ENCODE measurements at regions not wholly inside any gene's neighbourhood (a gene's known extent, or its start where the extent isn't known, plus 50 kb on each side); places are given as distances from the start of the nearest gene placed in this dataset.

DNA sequence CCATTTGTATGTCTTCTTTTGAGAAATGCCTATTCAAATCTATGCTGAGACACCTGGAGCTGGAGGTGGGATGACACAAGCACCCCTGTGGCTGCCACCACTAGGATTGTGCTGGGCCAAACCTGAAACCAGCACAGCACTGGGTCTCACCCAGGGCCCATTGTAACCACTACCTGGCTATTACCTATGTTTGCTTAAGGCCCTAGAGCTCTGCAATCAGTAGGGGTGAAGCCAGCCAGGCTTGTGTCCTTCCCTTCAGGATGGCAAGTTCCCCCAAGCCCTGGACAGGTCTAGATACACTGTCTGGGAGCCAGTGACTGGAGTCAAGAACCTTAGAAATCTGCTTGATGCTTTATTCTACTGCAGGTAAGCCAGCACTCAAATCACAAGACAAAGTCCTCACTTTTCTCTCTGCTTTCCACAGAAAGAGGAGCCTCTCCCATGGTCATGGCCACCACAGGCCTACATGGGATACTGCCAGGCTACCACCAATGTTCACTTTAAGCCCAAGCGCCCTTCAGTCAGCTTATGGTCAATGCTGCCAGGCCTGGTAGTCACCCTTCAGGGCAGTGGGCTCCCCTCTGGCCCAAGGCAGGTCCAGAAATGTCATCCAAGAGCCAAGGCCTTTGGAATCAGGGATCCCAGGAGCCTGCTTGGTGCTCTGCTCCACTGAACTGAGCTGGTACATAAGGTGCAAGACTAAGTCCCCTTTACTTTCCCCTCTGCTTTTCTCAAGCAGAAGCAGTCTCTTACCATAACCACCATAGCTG, 105.3 kb downstream of the BMS1 start:
- TF ChIP-seq, protein P1, sequence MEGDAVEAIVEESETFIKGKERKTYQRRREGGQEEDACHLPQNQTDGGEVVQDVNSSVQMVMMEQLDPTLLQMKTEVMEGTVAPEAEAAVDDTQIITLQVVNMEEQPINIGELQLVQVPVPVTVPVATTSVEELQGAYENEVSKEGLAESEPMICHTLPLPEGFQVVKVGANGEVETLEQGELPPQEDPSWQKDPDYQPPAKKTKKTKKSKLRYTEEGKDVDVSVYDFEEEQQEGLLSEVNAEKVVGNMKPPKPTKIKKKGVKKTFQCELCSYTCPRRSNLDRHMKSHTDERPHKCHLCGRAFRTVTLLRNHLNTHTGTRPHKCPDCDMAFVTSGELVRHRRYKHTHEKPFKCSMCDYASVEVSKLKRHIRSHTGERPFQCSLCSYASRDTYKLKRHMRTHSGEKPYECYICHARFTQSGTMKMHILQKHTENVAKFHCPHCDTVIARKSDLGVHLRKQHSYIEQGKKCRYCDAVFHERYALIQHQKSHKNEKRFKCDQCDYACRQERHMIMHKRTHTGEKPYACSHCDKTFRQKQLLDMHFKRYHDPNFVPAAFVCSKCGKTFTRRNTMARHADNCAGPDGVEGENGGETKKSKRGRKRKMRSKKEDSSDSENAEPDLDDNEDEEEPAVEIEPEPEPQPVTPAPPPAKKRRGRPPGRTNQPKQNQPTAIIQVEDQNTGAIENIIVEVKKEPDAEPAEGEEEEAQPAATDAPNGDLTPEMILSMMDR (IDR thresholded peaks at IDR 0.05) = no peak
- TF ChIP-seq POLR2A (IDR thresholded peaks at IDR 0.05) = no peak

Measured in adrenal gland (tissue), 5 donors.